DMS 273 (cell line): ENCODE measurements at regions not wholly inside any gene's neighbourhood (a gene's known extent, or its start where the extent isn't known, plus 50 kb on each side); places are given as distances from the start of the nearest gene placed in this dataset.
A peak's percentile ranks its signal among the peaks of the same experiment; 100 is the strongest.

Experiments used
- DNase-seq: peaks from one replicate; lab custom pipeline; 2025; ENCODE audit not compliant: unreplicated experiment; lab: John Stamatoyannopoulos, UW

DNA sequence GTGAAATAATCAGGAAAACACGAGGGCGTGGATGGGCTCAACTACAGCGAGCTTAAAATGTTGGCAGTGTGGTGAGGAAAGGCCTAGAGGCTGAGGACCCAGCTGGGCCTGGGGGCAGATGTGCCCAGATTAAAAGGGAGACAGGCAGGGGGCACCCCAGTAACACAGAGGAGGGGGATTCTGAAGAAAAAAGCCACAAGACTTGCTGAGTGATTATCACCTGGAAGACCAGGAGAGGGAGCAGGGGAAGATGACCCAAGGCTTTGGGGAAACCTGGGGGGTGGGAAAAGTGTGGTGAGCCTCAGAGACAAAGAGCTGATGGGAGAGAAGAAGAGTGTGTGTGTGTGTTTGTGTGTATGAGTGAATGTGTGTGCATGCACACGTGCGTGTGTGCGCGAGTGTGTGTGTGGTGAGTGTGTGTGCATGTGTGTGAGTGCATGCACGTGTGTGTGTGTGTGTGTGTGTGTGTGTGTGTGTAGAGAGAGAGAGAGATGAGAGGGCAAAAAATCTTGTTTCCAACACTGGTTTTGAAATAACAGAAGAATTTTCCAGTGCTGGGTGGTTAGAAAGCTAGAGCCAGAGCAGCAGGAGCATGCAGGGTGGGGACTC, 500.5 kb downstream of the BUD13 start:
- no peak for DNase-seq

DNA sequence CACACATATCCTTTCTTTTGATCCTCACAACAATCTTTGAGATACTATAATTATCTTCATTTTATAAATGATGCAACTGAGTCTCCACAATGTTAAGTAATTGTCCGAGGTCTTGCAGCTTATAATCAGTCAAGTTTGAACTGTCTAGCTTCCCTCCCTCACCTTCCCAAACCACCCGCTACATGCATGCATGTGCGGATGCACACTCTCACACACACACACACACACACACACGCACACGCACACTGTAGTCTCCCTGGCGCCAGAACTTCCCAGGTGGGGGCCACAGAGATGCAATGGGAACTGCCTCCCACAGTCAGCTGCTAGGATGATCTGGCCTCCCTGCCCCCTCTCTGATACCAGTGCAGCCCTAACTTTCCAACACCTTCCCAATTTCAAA, 501.3 kb downstream of the BUD13 start:
- DNase-seq: no peak

DNA sequence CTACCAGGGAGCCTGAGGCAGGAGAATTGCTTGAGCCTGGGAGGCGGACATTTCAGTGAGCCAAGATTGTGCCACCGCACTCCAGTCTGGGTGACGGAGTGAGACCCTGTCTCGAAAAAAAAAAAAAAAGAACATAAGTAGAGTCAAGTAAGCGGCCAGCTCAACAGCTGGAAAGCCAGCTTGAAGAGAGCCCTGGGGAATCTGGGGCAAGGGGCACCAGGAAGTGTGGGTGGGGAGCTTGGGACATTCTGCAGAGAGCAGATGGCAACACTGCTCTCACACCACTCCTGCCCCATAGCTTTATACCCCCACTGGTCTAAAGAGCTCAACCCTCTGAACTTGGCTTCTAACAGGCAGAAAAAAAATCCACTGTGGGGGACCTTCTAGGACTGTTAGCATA, 505.6 kb downstream of the BUD13 start:
- peak; percentile 53 for DNase-seq

DNA sequence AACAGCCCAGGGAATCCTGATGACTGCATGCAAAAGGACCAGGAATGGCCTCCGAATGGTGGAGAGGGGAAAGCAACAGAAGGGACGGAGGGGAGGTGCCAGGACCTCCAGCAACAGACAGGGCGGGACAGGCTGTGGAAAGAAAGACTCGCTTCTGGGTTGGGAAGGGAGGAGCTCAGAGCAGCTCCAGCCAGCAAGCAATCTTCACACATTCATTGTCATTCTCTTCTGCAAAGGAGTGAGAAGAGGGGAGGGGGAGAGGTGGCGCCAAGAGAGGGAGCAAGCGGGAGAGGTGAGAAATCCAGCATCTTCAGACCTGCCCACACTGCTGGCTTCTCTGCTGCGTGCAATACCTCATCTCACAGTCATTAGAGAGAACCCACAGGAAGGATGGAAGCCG, 509.0 kb downstream of the BUD13 start:
- DNase-seq: no peak

DNA sequence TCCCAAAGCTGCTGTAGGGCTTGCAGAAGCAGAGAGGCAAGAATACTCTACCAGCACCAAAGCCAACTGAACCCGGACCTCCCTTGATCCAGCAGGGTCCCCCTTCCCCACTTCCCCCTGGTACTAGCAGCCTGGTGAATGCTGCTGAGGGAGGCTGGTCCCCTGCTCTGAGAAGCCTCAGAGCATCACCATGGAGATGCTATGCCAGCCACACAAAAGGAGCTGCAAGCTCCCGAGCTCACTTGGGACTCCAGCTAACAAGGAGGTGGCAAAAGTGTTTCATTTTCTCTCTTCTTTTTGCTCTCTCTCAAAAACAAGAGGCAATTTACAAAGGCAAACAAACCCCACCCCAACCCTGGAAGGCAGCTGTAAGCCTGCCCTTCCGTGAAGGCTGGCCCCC, 509.8 kb downstream of the BUD13 start:
- no peak for DNase-seq

DNA sequence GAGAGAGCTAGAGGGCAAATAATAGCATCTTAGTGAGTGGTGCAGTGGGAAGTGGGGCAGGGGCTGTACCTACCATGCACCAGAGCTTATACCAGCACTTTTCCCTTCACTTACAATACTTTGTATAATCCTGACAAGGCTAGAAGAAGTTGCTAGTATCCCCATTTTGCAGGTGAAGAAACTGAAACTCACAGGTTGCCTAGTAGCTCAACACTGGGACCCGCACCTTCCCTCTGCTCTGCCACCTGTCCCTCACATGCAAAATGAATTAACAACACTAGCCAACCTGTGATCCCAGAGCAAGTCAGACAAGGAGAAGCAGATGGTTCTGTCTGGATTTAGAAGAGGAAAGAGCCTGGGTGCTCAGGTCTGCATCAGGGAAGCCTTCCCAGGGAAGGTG, 510.4 kb downstream of the BUD13 start:
- DNase-seq: no peak

DNA sequence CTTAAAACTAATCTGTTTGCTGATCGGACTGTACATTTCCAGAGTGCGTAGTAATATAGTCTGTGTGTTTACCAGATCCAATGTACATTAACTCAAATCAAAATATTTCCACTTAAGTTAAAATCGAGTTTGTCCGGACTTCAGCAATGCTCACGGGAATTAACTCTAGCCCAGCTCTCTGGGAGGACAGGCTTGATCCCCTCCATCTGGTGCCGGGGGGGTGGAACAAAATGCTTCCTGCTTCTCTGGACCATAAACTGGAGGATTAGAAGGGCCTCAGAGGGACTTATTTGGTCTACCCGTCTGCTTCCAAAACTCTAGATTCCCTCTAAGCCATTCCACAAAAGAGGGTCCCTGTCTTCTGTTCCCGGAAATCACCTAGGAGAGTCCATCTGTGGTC, 511.2 kb downstream of the BUD13 start:
- DNase-seq: no peak

DNA sequence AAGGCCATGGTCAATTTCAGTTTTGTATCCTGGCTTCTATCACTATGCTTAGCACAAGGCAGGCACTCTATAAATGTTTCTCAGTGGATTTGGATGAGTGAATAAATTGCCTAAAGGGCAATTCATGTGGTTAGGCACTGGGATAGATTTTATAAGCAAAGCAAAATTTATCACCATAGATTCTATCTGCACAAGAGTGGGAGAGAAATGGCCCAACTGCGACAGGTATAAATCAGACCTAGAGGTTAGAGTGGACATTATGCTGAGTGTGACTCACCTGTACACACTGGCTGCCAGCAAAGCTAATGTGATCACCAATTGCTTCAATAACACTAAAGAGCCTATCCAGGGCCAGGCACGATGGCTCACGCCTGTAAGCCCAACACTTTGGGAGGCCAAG, 514.0 kb downstream of the BUD13 start:
- no peak for DNase-seq

DNA sequence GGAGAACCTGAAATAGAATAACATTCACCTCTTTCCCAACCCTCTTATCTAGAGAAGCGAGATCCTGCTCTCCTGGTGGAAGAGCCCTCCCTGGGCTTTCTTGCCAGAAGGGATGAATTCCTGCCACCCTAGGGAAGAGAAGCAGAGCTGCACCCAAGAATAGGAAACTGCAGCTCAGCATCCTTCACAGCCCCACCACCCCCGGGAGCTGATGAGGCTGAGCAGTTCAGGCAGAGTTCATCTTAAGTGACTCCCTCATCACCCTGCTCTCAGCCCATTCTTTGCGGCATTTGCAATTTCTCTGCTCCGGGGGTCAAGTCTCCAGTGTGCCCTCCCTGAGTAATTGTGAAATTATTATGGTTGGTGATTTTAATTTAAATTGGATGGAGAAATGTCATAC, 514.9 kb downstream of the BUD13 start:
- no peak for DNase-seq

DNA sequence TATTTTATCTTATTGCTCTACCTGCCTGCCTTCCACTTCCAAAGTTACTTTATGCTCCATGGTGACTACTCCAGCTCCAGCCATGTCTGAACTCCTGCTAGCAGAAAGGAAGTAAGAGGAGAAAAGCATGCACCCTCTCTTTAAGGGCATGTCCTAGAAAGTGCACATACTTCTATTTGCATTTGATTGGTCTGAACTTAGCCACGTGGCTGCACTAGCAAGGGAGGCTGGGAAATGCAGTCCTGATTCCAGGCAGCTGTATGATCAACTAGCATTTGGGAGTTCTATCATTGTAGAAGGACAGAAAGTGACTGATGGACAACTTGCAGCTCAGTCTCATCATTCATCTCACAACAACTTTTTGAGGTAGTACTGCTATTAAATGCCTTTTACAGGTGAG, 515.7 kb downstream of the BUD13 start:
- DNase-seq: peak; percentile 15

DNA sequence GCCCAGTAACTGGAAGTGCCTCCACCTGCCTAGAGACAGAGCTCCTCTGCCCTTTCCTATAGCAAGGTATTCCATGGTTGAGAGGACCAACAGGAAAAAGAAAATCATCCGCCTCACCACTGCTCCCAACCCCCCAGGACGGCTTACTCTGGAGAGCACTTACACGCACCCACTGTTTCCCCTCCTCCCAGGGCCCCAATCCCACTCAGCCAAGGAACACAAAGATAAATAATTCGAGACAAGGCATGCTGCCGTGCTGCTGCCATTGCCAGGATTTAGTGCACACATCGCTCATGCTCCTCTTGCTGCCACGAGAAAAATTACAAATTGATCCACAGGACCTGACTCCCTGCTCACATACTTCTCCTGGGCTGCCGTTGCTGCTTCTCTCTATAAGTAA, 516.6 kb downstream of the BUD13 start:
- no peak for DNase-seq

DNA sequence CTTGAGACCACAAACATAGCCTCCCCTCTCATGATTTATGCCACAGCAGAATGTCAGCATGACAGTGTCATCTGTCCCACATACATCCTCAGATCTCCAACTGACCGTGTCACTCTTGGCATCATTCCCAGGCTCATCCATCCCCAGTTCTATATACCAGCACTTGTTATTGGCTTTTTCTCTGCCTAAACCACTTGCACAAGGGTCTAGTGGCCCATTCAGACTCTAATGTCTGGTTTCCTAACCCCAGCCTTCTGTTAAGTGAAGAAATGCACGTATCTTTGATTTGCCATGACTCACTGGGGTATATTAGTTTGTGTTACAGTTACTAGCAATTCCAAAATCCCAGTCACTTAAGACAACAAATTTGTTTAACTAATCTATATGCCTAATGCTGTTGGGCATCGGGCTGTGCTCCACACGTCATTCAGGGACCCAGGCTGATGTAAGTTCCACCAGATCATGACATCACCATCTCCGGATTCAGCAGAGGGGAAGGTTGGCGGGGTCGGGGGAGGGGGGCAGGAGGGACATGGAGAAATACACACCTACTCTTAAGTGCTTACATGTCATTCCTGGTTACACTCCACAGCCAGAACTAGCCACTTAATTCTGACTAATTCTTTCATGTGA, 517.4 kb downstream of the BUD13 start:
- no peak for DNase-seq

DNA sequence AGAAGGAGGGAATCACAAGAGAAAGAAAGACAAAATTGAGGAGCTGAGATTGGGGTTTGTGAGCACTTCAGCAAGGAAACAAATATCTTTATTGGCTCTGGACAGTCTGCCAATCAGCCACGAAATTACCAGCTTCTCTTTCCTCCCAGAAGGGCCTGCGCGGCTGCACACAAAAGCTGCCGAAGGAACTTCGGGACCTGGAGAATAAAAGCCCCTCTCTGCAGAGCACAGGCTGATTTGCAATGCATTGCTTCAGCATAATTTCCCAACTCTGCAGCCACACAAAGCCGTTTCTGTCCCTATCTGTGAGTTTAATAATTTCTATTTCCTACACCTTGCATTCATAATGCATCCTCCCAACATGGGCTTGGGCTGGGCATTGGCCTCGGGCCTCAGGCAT, 522.6 kb downstream of the BUD13 start:
- no peak for DNase-seq

DNA sequence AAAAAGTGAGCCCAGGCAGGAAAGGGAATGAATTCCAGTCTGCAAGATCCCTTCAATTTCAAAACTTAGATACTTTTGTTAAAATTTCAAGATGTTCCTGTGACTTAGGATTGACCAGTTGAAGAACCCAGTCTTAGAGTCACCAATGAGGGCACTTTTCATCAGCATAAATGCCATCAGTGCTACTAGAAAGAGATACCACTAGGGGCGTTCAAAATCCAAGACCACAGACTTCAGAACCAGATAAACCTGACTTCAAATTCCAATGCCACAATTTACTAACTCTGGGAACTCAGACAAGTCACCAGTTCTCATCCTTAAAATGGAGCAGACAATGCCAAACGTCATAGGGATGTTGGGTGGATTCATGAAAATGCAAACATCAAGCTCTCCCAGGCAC, 523.2 kb downstream of the BUD13 start:
- DNase-seq: no peak

DNA sequence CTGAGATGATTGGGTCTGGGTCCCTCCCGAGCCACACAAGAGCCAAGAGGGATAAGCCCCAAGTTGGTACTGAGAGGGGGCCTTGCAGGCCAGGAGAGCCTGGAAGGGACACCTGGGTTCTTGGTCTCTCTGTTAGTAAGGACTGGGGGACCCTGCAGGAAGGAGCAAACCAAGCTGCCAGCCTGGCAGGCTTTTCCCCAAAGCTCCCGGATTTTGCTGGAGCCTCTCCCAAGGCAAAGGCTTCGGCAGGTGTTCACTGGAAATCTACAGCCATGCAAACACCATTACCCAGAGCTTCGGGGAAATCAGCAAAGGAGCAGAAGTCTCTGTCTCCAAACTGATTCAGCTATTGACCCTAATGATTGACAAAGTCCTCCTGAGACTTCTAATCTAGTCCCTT, 527.9 kb downstream of the BUD13 start:
- no peak for DNase-seq

DNA sequence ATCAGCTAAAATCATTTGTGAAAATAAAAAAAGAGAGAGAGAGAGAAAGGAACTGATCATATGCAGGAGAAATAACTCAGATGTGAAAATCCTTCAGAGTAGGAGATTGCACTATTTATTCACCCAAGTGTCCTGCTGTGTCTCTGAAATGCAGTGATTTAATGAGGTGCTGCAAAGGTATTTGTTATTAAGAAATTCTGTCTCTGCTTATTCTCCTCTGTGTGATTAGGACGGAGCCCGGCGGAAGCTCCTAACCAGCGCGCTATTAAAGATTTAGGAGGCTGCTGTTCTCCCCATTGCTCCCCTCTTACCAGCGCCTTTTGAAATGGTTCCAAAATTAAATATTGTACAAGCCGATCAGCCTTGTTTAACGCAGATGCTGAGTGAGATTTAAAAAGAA, 528.3 kb downstream of the BUD13 start:
- no peak for DNase-seq

DNA sequence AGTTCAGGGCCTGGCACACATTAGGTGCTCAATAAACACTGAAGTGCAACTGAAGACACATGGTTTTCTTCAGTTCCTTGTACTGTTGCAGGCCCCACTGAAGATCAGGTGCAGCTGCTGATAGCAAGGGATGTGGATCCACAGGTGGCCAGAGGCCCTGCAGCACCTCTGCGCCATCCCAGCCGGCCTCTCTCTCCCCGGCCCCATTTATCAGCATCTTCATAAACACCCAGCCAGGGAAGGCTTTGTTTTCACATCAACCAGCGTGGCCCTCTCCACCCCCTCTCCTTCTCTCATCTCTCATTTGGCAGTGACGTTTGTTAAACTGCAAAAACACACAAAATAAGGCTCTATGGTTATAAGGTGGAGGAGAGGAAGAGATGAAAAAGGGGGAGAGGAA, 528.8 kb downstream of the BUD13 start:
- no peak for DNase-seq

DNA sequence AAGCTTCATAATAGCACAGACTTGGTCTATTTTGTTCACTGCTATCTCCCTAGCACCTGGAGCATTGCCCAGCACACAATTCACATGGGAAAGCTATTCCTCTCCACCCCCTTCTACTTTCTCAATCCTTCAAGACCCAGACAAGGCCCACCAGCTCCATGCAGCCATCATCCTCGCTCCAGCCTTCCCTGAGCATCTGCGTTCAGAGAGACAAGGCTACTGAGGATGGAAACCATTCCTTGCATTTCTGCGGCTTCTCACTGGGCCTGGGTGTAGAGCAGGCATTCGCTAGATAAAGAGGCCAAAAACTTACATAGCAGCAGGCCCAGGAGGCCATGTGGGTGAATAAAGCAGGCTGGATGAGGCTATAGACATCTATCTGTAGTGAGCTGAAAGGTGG, 530.8 kb downstream of the BUD13 start:
- DNase-seq: no peak

DNA sequence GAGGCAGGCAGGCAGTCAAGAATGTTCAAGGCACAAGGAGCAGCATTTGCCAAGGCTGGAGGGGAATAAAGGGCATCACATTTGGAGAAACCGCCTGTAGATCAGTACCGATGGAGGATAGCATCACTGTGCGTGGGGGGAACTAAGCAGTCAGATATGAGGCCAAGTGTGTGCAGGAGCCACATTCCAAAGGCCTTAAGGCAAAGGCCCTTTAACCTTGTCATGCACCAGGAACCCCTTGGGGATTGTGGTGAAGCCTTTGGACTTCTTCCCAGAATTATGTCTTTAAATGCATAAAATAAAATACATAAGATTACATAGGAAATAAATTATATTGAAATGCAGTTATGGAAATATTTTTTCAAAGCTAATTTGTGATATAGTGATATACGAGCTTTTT, 532.1 kb downstream of the BUD13 start:
- peak; percentile 7 for DNase-seq

DNA sequence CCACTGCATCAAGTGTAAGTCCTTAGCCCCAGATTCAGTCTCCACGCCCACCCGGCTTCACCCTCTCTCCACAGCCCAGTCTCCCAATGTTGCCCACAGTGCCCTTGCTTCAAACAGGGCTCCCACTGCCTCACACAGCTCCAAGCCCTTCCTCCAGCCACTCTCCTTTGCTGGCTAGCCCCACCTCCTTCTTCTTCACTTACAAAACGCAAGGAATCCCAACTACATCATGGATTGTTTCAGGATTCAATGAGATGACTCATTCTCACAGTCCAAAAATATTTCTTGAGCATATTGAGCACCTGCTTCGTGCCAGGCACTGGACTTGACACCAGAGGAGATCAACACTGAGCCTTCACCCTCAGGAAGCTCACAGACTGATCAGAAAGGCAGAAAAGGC, 533.5 kb downstream of the BUD13 start:
- no peak for DNase-seq

DNA sequence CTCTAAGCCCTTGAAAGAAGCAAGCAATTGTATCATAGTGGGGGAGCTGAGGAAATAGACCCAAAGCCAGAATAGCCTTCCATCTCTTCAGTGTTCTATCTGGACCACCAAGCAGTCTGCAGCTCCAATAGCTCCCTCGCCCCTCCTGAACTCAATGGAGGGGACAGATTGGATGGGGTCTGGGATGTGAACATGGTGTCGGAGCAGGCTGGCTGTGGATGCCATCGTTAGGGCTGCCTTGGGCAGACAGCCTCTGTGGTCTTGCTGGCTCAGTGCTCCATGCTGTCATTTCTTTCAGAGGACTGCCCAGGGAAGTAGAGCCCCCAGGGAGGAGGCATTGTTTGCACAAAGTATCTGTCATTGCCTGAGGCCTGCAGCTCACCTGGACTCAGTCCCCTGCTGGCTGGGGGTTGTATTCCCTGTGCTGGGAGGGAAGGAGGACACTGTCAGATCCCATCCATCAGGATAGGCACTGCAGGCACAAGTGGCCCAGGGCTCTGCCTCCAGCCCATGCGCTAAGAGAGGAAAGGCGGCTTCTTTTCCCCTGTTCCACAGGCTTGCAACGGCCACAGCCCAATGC, 537.7 kb downstream of the BUD13 start:
- no peak for DNase-seq

DNA sequence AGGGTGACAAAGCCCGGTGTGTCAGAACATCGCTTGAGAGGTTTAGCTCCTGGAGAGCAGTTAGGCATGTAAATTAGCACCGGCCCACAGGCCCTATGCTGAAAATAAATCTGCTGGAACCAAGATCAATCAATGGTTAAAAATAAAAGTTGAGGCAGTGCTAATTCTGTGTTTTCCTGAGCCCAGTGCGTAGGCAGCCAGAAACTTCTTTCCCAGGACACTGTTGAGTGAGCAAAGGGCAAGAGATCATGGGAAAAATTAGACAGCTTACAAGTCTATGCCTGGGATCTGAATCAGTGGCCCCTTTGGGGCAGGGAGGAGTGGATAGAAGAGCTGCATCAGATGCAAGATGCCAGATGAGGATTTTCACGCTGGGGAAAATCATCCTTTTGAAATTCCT, 539.2 kb downstream of the BUD13 start:
- DNase-seq: no peak

DNA sequence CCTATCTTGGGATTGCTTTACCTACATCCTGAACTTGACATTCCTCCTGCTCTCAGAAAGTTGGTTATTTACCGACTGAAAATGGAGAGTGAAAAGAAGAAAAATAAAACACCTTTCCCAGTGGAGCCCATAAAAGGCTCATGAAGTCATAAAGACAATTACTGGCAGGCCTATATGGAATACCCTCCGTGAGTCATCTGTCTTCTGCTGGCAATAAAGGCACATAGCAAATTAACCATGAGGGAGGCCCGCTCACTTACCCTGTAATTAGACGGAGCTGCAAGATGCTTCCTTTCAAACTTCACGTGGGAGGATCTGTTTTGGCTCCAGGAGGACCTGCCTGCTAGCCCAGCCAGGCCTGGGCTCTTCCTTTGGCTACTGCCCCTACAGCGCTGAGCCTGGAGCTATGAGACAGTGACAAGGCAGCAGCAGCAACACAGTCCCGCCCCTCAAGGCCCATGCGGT, 540.4 kb downstream of the BUD13 start:
- peak; percentile 51 for DNase-seq
